ENCODE measurements at regions not wholly inside any gene's neighbourhood (a gene's known extent, or its start where the extent isn't known, plus 50 kb on each side); places are given as distances from the start of the nearest gene placed in this dataset.

- TF ChIP-seq RCOR1 (IDR thresholded peaks at IDR 0.05; ENCODE audit: insufficient replicate concordance, low read length), result no peak
- TF ChIP-seq, protein P1, sequence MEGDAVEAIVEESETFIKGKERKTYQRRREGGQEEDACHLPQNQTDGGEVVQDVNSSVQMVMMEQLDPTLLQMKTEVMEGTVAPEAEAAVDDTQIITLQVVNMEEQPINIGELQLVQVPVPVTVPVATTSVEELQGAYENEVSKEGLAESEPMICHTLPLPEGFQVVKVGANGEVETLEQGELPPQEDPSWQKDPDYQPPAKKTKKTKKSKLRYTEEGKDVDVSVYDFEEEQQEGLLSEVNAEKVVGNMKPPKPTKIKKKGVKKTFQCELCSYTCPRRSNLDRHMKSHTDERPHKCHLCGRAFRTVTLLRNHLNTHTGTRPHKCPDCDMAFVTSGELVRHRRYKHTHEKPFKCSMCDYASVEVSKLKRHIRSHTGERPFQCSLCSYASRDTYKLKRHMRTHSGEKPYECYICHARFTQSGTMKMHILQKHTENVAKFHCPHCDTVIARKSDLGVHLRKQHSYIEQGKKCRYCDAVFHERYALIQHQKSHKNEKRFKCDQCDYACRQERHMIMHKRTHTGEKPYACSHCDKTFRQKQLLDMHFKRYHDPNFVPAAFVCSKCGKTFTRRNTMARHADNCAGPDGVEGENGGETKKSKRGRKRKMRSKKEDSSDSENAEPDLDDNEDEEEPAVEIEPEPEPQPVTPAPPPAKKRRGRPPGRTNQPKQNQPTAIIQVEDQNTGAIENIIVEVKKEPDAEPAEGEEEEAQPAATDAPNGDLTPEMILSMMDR (conservative IDR thresholded peaks at IDR 0.05; ENCODE audit: low read depth, low read length), result no peak
- no peak for TF ChIP-seq POLR2A (IDR thresholded peaks at IDR 0.05; ENCODE audit: low read depth, low read length)
- TF ChIP-seq FOS (IDR thresholded peaks at IDR 0.05; ENCODE audit: low read depth, low read length), result no peak
- no peak for TF ChIP-seq RAD21 (IDR thresholded peaks at IDR 0.05; ENCODE audit: low read length)
- TF ChIP-seq, protein P2, sequence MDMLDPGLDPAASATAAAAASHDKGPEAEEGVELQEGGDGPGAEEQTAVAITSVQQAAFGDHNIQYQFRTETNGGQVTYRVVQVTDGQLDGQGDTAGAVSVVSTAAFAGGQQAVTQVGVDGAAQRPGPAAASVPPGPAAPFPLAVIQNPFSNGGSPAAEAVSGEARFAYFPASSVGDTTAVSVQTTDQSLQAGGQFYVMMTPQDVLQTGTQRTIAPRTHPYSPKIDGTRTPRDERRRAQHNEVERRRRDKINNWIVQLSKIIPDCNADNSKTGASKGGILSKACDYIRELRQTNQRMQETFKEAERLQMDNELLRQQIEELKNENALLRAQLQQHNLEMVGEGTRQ (IDR thresholded peaks at IDR 0.05; ENCODE audit: low read depth, low read length), result no peak
- TF ChIP-seq, protein P3, sequence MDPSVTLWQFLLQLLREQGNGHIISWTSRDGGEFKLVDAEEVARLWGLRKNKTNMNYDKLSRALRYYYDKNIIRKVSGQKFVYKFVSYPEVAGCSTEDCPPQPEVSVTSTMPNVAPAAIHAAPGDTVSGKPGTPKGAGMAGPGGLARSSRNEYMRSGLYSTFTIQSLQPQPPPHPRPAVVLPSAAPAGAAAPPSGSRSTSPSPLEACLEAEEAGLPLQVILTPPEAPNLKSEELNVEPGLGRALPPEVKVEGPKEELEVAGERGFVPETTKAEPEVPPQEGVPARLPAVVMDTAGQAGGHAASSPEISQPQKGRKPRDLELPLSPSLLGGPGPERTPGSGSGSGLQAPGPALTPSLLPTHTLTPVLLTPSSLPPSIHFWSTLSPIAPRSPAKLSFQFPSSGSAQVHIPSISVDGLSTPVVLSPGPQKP (IDR thresholded peaks at IDR 0.05; ENCODE audit: borderline replicate concordance, low read depth, low read length), result no peak
- no peak for TF ChIP-seq MAFK (IDR thresholded peaks at IDR 0.05; ENCODE audit: low read depth, low read length)
- TF ChIP-seq NFE2L2 (IDR thresholded peaks at IDR 0.05; ENCODE audit: low read depth, low read length), result no peak
- no peak for TF ChIP-seq MAZ (IDR thresholded peaks at IDR 0.05; ENCODE audit: borderline replicate concordance, low read depth, low read length)
- TF ChIP-seq CEBPB (IDR thresholded peaks at IDR 0.05; ENCODE audit: low read depth, low read length), result no peak
- TF ChIP-seq MXI1 (IDR thresholded peaks at IDR 0.05; ENCODE audit: borderline replicate concordance, low read depth, low read length), result no peak
- TF ChIP-seq RFX5 (IDR thresholded peaks at IDR 0.05; ENCODE audit: low read depth, low read length), result no peak
These were observed 128.0 kb downstream of the LRRN1 start for GRCh38 chr3:3927198-3927597.

All from IMR-90 (cell line).